ENCODE measurements at regions not wholly inside any gene's neighbourhood (a gene's known extent, or its start where the extent isn't known, plus 50 kb on each side); places are given as distances from the start of the nearest gene placed in this dataset.

DNA sequence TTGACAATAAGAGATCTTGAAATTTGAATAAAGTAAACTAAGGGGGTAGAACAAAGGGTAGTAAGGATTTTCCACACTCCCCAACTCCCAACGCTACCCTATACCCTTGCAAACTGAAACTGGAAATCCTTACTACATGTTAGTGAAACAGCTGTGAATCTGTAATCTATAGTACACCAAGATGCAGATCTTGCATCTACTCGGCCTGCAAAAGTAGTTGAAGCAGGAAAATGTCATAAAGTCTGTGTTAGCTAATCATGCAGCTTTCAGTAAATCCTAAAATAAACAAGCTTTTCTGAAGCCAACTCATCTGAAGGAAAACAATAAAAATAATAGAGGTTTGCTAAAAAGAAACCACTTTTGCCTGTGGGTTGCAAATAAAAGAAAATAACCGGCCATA, 1242.0 kb upstream of the ACO1 start:
- Histone ChIP-seq H3K4me3 (ENCODE audit: low read depth, low read length, poor library complexity, severe bottlenecking) (no peak overlapping the region), H4K20me1 (ENCODE audit: insufficient read depth, low read length) (no peaks in the 10 kb centered on the region), H3K27ac (ENCODE audit: low read depth, low read length, poor library complexity, severe bottlenecking) (no peak overlapping the region), H3F3A (ENCODE audit: insufficient read depth, low read length) (no peaks in the 10 kb centered on the region), H3K4me2 (ENCODE audit: low read length) (no peak overlapping the region), H2AFZ (ENCODE audit: low read length) (peak overlapping the region; percentile 98), H3K9ac (ENCODE audit: low read length) (no peak overlapping the region), H3K79me2 (ENCODE audit: insufficient read depth, low read length) (no peaks in the 10 kb centered on the region), H3K9me3 (ENCODE audit: low read length) (no peaks in the 10 kb centered on the region), H3K4me1 (ENCODE audit: insufficient read depth, low read length, severe bottlenecking) (no peaks in the 10 kb centered on the region), H3K36me3 (ENCODE audit: insufficient read depth, low read length) (no peaks in the 10 kb centered on the region), H3K9me2 (ENCODE audit: low read depth, low read length) (no peaks in the 10 kb centered on the region), H3K27me3 (ENCODE audit: insufficient read depth, low read length) (no peaks in the 10 kb centered on the region)
- TF ChIP-seq, protein P1, sequence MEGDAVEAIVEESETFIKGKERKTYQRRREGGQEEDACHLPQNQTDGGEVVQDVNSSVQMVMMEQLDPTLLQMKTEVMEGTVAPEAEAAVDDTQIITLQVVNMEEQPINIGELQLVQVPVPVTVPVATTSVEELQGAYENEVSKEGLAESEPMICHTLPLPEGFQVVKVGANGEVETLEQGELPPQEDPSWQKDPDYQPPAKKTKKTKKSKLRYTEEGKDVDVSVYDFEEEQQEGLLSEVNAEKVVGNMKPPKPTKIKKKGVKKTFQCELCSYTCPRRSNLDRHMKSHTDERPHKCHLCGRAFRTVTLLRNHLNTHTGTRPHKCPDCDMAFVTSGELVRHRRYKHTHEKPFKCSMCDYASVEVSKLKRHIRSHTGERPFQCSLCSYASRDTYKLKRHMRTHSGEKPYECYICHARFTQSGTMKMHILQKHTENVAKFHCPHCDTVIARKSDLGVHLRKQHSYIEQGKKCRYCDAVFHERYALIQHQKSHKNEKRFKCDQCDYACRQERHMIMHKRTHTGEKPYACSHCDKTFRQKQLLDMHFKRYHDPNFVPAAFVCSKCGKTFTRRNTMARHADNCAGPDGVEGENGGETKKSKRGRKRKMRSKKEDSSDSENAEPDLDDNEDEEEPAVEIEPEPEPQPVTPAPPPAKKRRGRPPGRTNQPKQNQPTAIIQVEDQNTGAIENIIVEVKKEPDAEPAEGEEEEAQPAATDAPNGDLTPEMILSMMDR (IDR thresholded peaks at IDR 0.05; ENCODE audit: low read length) = no peak
- TF ChIP-seq EZH2 (IDR thresholded peaks at IDR 0.05; ENCODE audit: borderline replicate concordance, low read length) = no peak

GRCh38 chr9:31144614-31145013, 1239.8 kb upstream of the ACO1 start:
- Histone ChIP-seq H3K4me1 (ENCODE audit: insufficient read depth, low read length, severe bottlenecking) (no peaks in the 10 kb centered on the region), H3K27ac (ENCODE audit: low read depth, low read length, poor library complexity, severe bottlenecking) (no peak overlapping the region), H3K9ac (ENCODE audit: low read length) (no peak overlapping the region), H3K9me2 (ENCODE audit: low read depth, low read length) (no peaks in the 10 kb centered on the region), H3K4me2 (ENCODE audit: low read length) (no peak overlapping the region), H3F3A (ENCODE audit: insufficient read depth, low read length) (no peaks in the 10 kb centered on the region), H4K20me1 (ENCODE audit: insufficient read depth, low read length) (no peaks in the 10 kb centered on the region), H3K79me2 (ENCODE audit: insufficient read depth, low read length) (no peaks in the 10 kb centered on the region), H3K9me3 (ENCODE audit: low read length) (no peaks in the 10 kb centered on the region), H3K27me3 (ENCODE audit: insufficient read depth, low read length) (no peaks in the 10 kb centered on the region), H3K36me3 (ENCODE audit: insufficient read depth, low read length) (no peaks in the 10 kb centered on the region), H2AFZ (ENCODE audit: low read length) (no peak overlapping the region), H3K4me3 (ENCODE audit: low read depth, low read length, poor library complexity, severe bottlenecking) (no peak overlapping the region)
- TF ChIP-seq, protein P1 (IDR thresholded peaks at IDR 0.05; ENCODE audit: low read length) = no peak
- no peak for TF ChIP-seq EZH2 (IDR thresholded peaks at IDR 0.05; ENCODE audit: borderline replicate concordance, low read length)

DNA sequence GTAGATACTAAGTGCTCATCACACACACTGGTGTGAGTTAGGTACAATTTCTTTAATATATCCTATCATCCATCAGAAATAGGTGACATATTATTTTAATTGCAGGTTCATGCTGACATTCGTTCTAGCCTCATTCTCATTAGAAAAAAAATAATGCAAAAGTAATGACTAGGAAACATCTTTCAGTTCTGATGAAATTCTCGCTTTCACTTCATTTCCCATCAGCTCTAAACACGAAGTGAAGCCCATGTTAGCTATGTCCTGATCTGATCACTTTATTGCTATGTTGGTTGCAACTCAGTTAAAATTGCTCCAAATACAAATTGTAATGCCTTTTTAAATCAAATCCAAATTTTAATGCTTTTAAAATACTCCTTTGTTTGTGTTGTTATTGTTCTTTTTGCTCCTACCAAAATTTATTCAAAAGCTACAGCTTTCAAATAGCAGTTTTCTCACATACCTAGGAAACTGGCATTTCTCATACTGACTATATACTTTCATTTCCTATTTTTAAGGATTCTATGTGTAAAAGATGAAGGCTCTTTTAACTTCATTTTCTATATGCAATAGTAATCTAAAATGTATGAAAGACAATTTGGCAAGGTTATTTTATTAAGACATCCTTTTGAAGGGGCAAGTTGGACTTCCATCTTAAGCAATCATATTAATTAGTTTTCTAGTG, 1237.8 kb upstream of the ACO1 start:
- no peak for TF ChIP-seq EZH2 (IDR thresholded peaks at IDR 0.05; ENCODE audit: borderline replicate concordance, low read length)
- TF ChIP-seq, protein P1 (IDR thresholded peaks at IDR 0.05; ENCODE audit: low read length) = no peak
- Histone ChIP-seq H3K4me3 (ENCODE audit: low read depth, low read length, poor library complexity, severe bottlenecking) (no peak overlapping the region), H3K36me3 (ENCODE audit: insufficient read depth, low read length) (no peaks in the 10 kb centered on the region), H3K4me2 (ENCODE audit: low read length) (no peak overlapping the region), H3K9ac (ENCODE audit: low read length) (no peak overlapping the region), H3K9me3 (ENCODE audit: low read length) (no peaks in the 10 kb centered on the region), H3F3A (ENCODE audit: insufficient read depth, low read length) (no peaks in the 10 kb centered on the region), H3K4me1 (ENCODE audit: insufficient read depth, low read length, severe bottlenecking) (no peaks in the 10 kb centered on the region), H3K9me2 (ENCODE audit: low read depth, low read length) (no peaks in the 10 kb centered on the region), H4K20me1 (ENCODE audit: insufficient read depth, low read length) (no peaks in the 10 kb centered on the region), H3K27me3 (ENCODE audit: insufficient read depth, low read length) (no peaks in the 10 kb centered on the region), H3K79me2 (ENCODE audit: insufficient read depth, low read length) (no peaks in the 10 kb centered on the region), H2AFZ (ENCODE audit: low read length) (0 out of 2 replicates have a peak overlapping the region, but pooled peaks have one; percentile 35), H3K27ac (ENCODE audit: low read depth, low read length, poor library complexity, severe bottlenecking) (no peak overlapping the region)
